IPS-NIHi7 (cell line): ENCODE measurements at regions not wholly inside any gene's neighbourhood (a gene's known extent, or its start where the extent isn't known, plus 50 kb on each side); places are given as distances from the start of the nearest gene placed in this dataset.

Experiments
- DNase-seq: peaks from one replicate; pipeline ENCODE4 v3.0.0; 2012; ENCODE audit warnings: mixed read lengths; ENCODE audit errors: extremely low spot score

- DNase-seq = no peak
Observed at GRCh38 chr7:22911889-22912288, 89.2 kb upstream of the TOMM7 start.

GRCh38 chr7:22909917-22910316 lies 87.3 kb upstream of the TOMM7 start:
- no peak for DNase-seq

DNA sequence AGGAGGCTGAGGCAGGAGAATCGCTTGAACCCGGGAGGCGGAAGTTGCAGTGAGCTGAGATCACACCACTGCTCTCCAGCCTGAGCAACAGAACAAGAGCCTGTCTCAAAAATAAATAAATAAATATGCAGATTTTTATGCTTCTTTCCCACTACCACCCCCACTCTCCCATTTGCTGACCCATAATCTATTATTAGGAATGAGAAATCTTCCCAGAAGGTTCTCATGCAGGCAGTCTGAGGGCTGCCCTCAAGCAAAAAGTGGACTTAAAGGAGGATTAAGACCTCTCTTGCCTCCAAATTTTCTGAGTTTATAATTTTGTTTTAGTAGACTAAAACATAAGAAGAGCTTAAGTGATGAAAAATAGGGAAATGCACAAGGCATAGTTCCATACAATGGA lies 85.2 kb upstream of the TOMM7 start:
- no peak for DNase-seq

DNA sequence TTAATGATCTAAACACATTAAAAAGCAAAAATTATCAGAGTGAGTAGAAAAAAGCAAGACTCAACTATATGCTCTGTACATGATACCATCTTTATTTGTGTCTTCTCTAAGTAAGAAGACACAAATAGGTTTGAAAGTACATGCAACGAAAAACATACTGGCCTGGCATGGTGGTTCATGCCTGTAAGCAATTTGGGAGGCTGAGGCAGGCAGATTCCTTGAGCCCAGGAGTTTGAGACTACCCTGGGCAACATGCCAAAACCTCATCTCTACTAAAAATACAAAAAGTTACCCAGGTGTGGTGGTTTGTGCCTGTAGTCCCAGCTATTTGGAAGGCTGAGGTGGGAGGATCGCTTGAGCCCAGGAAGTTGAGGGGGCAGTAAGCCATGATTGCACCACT lies 78.1 kb upstream of the TOMM7 start:
- DNase-seq = no peak

GRCh38 chr7:22900101-22900500 lies 77.5 kb upstream of the TOMM7 start:
- DNase-seq = no peak

DNA sequence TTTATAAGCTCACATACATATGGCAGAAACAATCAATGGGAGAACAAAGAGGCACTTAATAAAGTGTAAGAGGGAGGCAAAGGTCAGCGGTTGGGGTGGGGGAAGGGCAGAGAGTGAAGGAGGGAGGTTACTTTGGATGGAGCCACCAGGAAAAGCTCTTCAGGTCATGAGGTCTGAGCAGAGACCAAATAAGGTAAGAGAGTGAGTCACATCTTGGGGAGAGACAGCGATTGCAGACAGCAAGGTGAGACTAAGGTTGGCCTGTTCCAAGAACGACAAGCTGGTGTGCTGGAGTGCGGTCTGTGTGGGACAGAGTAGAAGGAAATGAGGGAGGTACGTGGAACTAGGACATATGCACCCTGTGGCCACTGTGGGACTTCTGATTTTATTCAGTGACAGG lies 74.3 kb upstream of the TOMM7 start:
- peak; percentile 43 for DNase-seq

DNA sequence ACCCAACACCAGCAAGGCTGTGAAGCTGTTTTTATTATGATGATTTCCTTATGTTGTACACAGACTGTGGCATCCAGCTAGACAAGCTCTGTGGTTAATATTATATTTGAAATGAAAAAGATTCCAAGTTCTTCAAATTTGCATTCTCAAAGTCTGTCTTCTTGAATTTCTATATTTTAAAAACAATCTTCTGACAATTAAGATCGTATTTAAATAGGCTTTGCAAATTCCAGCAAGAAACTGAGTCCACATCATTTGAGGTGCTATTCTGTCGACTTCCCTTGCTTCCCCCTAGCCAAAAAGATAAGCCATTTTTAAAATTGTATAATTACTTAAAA lies 73.1 kb upstream of the TOMM7 start:
- DNase-seq = no peak

- no peak for DNase-seq
Observed at GRCh38 chr7:22895140-22895827, 72.6 kb upstream of the TOMM7 start.

DNA sequence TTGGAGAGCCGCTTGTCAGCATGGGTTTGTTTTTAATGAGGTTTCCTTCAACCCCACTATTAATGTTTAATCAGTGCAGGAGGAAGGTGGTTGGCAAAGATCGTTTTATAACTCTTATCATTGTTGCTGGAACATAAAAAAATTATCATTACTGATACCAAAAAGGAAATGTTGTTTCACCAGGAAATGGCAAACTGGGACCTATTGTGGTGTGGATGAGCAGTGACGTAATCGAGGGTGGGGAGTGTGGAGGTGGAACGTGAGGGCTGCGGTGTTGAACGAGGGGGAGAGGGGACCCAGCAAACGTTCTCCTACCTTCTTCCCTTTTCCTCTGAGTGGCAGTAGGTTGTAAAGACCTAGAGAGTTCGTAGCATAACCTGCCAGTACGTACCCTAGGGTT lies 71.9 kb upstream of the TOMM7 start:
- DNase-seq = no peak

DNA sequence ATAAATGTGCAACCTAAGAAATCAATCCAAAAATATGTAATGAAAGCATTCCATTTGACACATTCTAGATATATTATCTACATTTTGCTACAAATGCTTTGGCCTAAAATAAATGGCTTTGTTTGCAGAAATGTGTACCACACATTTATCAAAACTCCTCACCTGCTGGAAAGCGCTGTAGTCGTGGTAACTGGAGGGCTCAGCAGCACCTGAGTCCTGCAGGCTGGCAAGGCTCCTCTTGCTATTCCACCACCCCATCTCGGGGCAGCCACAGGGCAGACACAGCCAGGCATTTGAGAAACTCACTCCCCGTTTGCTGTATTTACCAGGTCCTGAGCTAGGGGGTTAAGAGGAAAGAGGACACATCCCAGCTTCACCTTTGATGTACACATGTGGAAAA lies 68.1 kb upstream of the TOMM7 start:
- no peak for DNase-seq

DNA sequence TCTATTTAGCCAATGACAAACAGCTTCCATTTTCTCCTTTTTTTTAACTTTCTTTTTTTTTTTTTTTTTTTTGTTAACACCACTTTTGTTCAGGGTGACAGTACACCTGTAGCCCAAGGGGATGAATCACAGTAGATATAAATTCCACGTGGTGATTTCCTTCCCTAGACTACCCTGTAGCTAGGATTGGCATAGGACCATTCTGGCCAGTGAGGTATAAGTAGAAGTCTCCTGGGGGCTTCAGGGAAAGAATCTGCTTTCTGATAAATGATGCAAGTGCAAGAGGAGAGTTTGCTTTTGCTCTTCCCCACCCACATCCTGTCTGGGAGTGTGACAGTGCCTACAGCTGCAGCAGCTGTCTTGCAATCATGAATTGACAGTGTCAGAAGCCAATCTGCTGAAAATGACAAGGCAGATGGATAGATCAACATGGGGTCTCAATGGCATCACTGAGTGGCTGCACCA lies 63.2 kb upstream of the TOMM7 start:
- DNase-seq = no peak

DNA sequence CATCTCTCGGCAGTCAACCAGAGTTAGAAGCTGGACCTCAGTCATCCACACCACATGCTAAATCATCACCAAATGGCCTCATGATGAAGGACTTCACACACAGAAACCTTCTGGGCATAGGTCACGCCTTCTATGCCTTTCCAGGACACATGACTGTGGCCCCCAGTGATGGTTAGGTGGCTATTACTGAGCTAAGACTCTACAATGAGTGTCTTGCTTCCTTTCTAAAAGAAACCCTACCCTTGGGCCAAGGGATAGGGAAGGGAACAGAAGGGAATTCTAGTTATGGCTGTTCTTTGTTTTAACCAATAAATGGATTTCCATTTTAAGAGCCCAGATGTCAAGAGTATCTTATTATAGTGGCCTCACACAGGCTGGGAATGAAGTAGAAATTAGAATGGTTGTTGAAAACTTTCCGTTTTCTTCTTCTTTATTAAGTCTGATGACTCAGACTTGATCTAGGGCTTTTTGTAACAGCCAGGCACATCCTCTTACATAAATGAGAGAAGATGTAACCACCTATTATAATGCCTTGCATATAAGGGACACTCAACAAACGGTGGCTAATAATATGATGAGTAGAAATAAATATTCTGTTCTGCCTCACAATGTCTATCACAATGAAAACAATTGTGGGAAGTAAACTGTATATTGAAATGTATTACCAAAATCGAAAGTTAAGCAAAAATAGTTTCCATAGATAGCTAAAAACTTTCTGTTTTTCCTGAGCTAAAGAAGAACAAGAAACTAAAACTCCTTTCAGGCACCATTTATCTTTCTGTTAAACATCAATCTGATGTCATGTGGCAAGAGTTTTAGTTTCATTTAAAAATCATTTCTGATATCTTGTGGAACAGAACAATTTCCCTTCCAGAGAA lies 62.5 kb upstream of the TOMM7 start:
- no peak for DNase-seq

- DNase-seq = no peak
Observed at GRCh38 chr7:22882106-22882505, 59.5 kb upstream of the TOMM7 start.

DNA sequence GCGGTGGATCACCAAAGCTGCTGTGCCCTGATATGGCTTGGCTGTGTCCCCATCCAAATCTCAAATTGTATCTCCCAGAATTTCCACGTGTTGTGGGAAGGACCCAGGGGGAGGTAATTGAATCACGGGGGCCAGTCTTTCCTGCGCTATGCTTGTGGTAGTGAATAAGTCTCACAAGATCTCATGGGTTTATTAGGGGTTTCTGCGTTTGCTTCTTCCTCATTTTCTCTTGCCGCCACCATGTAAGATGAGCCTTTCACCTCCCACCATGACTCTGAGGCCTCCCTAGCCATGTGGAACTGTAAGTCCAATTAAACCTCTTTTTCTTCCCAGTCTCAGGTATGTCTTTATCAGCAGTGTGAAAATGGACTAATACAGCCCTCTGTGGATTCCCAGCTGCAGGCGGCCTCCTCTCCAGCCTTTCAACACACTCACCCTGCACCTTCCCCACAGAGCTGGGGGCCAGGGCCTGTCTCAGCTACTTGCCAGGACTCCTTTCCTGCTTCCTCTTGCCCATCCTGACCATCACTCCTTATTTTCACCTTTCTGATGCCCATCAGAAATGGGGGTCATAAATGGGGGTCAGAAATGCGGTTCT lies 57.2 kb upstream of the TOMM7 start:
- DNase-seq = no peak

- no peak for DNase-seq
Observed at GRCh38 chr7:22879280-22879679, 56.6 kb upstream of the TOMM7 start.

- DNase-seq = no peak
Observed at GRCh38 chr7:22876986-22877729, 54.5 kb upstream of the TOMM7 start.

DNA sequence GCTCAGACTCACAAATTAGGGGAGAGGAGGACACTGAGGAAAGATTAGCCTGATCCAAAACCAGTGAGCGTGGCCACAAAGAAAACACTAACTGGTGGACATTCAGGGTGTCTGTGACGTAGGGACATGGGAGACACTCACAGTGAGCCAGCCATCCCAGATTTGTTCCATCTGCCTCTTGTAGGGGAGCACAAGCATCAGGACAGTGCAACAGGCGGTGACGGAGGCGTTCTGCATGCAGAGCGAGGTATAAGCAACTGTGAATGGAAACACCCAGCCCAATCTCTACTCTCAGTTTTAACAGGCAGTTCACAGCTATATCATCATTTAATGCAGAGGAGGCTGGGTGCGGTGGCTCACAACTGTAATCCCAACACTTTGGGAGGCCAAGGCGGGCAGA lies 52.8 kb upstream of the TOMM7 start:
- no peak for DNase-seq

- DNase-seq = no peak
Observed at GRCh38 chr7:22874904-22875303, 52.3 kb upstream of the TOMM7 start.
